Left cardiac atrium (tissue), 4 donors: ENCODE measurements at regions not wholly inside any gene's neighbourhood (a gene's known extent, or its start where the extent isn't known, plus 50 kb on each side); places are given as distances from the start of the nearest gene placed in this dataset.

ENCODE experiments used
- ATAC-seq, 2 donors: fragments of 200-7000 bp; cut with Tn5 transposase; one replicate each; pipeline ENCODE4 v1.9.1; 2020; ENCODE audit warnings: mild to moderate bottlenecking in 2 of 2, moderate library complexity in 2 of 2
- DNase-seq: peaks from one replicate; pipeline ENCODE4 v3.0.0-alpha.2; 2020
- intact Hi-C, 2 donors: fragments of 100-400 bp; cut with DNase I; formaldehyde crosslinking; loops; one replicate each; pipeline versions ENCODE4 v1.14.1 to v1.15.1; 2022 to 2023
- donor health status: DM: no; HTN: yes; CAD: no.
- donor health status: DM: no; HTN: yes; CAD: no; lungs with severe emphysema.
- donor health status: DM: yes; HTN: yes; CAD: no.
- donor health status: Dilated cardiomyopathy.

DNA sequence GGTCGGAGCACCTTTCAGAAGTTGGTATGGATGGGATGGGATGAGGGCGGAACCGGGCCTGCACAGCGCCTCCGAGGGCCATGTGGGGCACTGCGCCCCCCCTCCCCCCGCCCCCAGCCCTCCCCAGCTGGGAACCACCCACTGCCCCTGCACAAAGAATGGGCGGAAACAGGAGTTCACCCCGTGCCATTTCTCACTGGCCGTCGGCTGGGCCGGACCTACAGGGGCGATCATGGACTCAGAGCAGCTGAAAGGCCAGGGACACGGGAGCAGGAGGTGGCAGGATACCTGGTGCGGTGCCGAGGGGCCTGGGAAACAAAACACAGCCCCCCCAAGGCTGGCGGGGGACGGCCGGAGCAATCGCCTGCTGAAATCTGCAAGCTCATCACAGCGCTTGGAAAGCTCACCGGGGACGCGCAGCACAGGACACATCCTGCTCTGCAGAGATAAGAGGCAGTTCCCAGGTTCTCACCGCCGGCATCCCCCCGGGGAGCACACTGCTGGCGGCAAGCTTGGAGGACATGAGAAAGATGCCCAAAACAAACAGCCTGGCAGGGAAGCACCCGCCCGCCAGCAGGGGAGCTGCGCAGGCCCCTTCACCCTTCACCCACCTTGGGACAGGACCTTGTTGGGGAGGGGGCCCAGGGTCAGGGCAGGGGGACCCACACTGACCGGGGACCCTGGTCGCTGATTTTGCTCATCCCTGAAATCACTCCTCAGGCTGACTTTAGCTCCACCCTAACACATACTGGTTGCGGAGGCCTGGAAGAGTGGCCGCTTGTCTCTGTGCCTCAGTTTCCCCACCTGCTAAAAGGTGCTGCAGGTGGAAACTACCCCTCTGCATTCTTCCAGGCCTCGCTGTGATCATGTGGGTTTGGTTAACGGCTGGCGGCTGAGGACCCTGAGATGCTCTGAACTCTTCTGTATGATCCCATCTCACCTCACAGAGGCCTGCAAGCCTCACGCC is 263.9 kb downstream of the C16orf95 start:
- intact Hi-C loops = no loop called here
- ATAC-seq (peak; percentile 39 to 58), DNase-seq (no peak)

DNA sequence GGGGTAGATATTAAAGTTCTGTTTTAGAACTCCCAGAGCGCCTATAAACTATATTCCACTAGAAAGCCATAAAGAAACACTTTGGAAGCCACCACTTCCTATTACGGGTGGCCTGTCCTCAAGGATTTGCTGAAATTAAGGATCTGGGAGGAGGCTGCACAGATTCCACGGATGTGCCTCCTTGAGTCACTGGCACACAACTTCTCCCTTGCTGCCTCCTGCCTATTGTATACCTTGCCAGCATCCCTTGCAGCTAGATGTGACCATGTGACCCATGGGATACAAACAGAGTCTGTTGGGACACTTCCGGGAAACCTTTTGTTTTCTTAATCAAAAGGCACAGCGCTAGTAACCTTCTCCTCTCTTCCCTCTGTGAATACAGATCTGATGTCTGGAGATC is 263.0 kb downstream of the C16orf95 start:
- intact Hi-C loops = no loop called here
- no peak for DNase-seq
- ATAC-seq = no peak

DNA sequence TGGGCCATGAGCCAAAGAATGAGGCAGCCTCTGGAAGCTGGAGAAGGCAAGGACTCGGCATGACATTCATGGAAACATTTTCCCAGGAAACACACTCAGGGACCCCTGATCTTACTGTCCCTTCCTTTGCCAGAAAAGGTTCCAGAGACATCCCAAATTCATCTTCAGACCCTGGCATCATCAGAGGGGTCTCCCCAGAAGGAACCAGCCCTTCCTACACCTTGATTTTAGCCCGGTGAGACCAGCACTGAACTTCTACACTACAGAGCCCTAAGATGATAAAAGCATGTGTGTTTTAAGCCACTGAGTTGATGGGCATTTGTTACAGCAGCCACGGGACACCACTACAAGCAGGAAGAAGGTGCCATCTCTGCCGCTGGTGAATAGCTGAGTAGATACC is 262.3 kb downstream of the C16orf95 start:
- DNase-seq = no peak
- no peak for ATAC-seq

DNA sequence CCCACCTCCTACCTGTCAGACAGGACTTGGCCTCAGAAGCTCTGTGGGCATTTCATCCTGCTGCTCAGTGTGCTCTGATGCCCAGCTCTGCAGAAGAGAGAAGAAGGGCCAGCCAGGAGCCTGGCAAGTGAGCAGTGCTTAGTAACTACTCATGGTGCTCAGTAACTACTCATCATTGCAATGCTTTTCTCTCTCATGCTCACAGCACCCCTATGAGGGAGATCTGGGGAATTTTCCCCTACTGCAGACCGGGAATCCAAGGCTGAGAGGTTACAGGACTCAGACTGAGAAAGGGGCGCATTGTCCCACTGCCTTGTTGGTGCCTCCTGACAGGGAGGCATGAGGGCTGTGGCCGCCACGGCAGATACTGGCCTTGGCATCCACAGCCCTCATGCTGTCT is 261.1 kb downstream of the C16orf95 start:
- DNase-seq (no peak), ATAC-seq (no peak)
- intact Hi-C loops = loop anchor here in 1 of 2 donors (5.0 kb wide), 1 partner anchor 494 kb away; no protein-coding TSS in a partner anchor

More for the DNA sequence above, 262.3 kb downstream of the C16orf95 start:
- intact Hi-C loops = loop anchor here in 1 of 2 donors (5.0 kb wide), 1 partner anchor 493 kb away; no protein-coding TSS in a partner anchor

DNA sequence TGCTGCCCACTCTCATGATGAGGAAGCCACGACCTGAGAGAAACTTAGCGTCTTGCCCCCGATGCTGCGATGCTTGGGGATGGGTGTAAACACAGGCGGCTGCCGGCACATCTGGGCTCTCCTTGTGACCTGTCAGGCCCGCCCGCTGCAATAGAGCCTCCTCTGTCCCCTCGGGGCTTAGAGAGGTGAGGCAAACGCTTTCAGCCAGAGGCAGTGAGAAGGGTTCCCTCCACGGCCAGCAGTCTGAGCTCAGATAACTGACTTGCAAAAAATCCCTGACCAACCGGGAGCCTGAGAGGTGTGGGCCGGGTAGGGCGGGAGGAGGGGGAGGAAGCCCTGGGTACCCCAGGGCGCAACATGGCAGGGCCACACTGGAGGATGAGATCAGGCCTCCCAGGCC is 260.6 kb downstream of the C16orf95 start:
- DNase-seq (no peak), ATAC-seq (no peak)
- intact Hi-C loops = loop anchor here in 1 of 2 donors (5.0 kb wide), 1 partner anchor 494 kb away; no protein-coding TSS in a partner anchor

DNA sequence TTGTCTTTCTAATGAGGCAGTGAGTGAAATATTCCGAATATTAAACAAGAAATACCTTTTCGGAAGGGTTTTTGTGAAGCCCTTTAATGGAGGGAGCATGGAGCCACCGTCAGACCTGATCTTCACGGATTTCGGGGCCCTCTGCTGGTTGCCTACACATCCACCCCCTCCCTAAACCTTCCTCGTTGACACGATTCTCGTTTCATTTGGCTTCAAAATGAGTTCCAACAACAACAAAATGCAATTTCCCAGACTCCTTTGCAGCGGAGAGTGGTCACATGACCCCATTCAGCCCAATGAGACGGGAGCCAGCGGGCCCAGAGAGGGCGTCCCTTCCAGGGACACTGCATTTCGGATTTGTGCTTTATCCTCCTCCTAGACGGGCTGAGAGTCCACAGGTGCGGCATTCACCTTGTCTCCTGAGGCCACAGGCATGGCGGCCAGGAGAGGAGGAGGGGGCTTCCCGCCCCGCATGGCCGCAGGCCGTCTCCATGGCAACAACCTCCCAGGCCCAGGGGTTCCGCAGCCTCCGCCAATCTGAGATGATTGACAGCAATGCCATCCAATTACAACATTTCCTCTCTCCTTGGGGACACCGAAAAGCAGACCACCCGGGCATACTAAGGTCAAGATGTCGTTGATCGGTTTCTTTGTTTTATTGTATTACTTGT is 259.8 kb downstream of the C16orf95 start:
- no peak for DNase-seq
- intact Hi-C loops = loop anchor here in 1 of 2 donors (5.0 kb wide), 1 partner anchor 495 kb away; no protein-coding TSS in a partner anchor
- ATAC-seq = no peak

DNA sequence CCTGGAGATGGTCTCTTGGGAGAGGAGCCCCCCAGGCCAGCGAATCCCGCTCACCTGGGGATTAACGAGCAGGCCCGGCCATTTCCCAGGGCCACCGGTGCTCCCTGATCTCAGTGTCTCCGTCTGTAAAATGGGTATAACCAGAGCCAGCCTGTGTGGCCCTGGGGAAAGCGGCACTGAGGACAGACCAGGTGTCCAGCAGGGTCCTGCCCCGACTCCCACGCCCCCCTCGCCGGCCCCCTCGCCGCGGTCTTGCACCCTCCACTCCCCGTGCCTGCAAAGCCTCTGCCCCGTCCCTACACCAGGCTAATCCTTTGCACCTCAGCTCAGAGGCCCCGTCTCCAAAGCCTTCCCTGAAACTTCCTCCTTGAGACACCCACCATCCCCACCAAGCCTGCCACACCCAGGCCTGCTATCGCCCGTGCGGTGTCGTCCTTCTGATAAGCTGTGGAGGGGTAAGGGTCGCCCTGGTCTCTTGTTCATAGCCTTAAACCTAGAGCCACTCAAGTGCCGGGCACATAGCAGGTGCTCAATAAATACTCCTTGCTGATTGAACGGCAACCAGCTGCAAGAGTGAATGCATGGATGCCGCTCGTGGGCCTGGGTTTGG is 259.1 kb downstream of the C16orf95 start:
- DNase-seq = no peak
- intact Hi-C loops = loop anchor here in 1 of 2 donors (5.0 kb wide), 1 partner anchor 496 kb away; no protein-coding TSS in a partner anchor
- ATAC-seq = no peak

DNA sequence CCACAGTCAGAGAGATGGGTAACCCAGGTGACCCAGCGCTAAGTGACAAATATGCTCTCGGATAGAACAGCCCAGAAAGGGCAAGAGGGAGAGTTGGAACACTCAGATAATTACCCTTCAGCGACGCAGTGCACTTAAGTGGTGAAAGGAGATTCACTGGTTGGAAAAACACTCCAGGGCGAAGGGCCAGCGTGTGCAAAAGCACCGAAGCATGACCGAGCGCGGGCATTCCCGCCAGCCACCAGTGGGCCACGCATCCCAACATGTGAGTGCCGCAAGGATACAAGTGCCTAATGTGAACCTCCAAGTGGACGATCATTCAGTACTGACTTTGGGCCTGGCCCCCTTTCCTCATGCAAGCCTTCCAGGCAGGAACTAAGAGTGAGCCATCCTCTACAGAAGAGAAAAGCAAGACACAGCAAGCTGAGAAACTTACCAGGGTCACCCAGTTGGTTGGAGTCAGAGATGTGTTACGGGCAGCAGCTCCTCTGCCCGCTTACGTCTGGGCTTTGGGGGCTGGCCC is 258.4 kb downstream of the C16orf95 start:
- ATAC-seq (no peak), DNase-seq (no peak)
- intact Hi-C loops = loop anchor here in 1 of 2 donors (5.0 kb wide), 1 partner anchor 496 kb away; no protein-coding TSS in a partner anchor

DNA sequence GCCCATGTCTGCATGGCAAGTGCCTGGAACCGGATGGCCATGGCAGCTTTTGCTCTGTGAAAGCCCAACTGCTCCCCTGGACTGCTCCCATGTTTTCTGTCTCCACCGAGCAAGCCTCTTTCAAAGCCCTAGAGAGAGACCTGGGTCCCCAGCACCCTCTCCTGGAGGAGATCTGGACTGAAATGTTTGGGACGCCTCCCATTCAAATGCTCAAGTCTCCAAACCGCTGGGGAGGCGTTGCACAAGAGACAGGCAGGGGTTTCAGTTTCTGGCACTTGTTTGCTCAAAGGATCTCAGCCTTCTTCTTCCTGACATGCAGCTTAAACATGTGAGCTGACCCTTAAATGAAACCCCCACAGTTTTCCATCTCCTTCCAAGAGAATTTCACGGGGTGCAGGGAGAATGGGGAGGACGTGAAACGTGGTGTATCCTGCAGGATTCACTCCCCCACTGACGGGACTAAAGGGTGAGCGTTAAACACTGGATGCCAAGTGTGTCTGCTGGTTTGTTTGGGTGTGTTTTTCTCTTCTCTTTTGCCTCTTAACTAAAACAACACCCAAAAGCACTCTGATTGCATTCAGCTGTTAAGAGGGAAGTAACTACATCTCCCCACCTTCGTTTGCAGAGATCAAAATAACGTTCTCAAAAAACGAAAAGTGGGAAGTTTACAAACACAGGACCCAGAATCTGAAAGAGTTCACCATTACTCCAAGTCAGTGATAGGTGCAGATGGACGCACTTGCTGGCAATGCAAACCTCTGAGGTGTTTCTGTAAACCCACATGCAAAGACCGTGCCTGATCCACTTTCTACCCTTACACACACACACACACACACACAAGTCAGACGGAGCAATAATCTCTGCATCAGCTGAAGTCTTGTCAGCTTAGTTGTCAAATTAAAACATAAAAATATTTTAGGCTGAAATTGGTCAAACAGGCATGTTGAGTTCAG is 256.9 kb downstream of the C16orf95 start:
- intact Hi-C loops = loop anchor here (5.0 to 10.0 kb wide), 2 partner anchors 214 to 217 kb away; no protein-coding TSS in a partner anchor
- peak; percentile 50 for DNase-seq
- peak; percentile 69 for ATAC-seq

DNA sequence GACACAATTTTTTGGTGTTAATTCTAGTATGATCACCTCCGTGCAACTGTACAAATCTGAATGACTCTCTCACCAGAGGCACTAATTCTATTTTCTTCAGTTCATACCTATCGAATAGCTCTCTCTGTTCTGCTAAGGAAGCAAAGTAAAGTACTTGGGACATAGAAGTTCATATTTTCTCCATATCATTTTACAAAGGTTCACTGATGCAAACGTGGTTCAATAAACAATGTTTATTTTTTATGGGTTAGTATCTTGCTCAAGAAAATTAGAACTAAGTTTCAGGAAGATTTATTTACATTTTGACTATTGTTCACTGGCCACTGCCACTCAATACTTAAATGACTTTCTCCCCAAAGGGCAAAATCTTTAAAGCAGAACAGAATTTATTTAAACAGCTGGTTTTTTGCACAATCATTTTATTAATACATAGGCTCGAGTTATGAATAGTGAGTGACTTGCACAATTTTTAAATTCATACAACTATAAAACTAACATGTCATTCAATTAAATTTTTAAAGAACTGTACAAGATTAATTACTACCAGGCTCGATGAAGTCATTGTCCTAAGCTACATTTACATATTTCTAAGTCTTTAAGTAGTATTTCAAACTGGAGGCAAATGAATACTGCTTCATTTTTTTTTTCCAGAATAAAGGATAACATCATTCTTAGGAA is 255.8 kb downstream of the C16orf95 start:
- ATAC-seq (no peak), DNase-seq (no peak)
- intact Hi-C loops = loop anchor here (5.0 to 10.0 kb wide), 2 partner anchors 213 to 216 kb away; no protein-coding TSS in a partner anchor

DNA sequence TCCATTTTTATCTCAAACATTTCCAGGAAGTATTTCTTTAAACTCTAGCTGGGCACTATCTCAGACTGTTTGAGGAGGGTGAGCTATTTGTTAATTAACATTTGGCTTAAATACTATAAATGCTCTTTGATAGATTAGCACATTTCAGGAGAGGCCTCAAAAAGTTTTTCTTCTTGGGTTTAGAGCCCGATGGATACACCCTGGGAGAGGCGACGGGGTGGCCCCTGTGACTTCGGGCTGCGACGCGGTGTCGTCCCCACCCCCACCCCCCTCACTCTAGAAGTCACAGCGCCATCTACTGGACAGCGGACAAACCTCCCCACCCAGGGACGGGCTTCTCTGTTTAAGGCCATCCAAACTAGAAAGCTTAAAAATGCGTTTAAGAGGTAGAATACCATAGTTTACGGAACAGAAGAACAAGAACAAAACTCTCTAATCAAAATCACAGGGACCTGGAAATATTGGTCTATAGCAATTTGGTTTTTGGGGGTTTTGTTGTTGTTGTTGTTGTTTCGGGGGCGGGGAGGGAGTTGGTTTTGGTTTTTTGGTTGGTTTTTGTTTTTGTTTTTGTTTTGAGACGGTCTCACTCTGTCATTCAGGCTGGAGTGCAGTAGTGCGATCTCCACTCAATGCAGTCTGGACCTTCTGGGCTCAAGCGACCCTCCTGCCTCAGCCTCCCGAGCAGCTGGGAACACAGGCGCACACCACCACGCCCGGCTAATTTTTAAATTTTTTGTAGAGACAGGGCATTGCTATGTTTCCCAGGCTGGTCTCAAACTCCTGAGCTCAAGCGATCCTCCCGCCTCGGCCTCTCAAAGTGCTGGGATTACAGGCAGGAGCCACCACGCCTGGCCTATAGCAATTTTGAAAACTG is 254.4 kb downstream of the C16orf95 start:
- ATAC-seq (peak; percentile 89 to 91), DNase-seq (peak; percentile 81)
- intact Hi-C loops = loop anchor here (1.0 to 10.0 kb wide), 3 partner anchors 212 to 499 kb away; no protein-coding TSS in a partner anchor

DNA sequence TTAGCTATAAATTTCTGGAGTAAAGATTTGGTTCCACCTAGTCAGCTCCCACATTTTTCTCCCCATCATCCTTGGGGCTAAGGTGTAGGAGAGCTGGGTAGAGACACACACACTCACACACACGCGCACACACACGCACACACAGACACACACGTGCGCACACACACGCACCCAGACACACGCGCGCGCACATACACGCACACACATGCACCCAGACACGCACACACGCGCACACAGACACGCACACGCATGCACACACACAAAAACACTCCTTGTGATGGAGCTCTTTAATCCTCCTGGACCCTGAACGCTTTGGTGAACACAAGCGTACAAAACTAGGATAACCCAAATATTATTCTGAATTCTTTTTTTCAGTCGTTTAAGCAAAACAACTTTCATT is 253.6 kb downstream of the C16orf95 start:
- intact Hi-C loops = loop anchor here (5.0 to 10.0 kb wide), 2 partner anchors 211 to 214 kb away; no protein-coding TSS in a partner anchor
- no peak for DNase-seq
- no peak for ATAC-seq

DNA sequence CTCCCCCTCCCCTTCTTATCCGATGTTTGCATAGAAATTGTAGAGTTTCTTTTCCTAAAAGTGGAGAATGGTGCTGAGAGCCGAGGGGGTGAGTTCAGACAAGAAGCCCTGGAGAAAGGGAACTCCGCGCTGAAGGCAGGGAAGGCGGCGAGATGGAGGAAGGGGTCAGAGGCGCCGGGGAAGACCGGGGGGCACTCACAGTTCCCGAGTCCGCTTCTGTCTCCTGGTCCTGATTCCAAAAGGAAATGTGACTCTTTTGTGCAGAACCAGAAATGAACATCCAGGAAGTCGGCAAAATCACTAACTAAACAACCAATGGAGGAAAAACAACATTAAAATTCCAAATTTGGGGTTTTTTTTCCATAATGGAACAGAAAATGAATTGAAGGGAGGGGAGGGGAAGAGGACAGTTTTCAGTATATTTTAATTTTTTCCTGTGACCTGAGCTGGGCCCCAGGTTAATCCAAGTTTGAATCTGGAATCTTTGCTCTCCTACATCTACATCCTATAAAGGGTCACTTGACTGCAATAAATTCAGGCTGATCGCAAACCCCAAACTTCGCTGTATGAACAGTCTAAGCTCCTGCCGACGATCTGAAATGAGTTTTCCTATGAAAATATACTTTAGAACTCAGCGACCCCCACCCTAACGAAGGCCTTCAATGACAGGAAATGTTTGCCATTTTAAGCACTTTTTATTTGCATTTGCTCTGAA is 252.3 kb downstream of the C16orf95 start:
- no peak for ATAC-seq
- intact Hi-C loops = loop anchor here (5.0 to 10.0 kb wide), 2 partner anchors 210 to 212 kb away; no protein-coding TSS in a partner anchor
- DNase-seq = no peak

DNA sequence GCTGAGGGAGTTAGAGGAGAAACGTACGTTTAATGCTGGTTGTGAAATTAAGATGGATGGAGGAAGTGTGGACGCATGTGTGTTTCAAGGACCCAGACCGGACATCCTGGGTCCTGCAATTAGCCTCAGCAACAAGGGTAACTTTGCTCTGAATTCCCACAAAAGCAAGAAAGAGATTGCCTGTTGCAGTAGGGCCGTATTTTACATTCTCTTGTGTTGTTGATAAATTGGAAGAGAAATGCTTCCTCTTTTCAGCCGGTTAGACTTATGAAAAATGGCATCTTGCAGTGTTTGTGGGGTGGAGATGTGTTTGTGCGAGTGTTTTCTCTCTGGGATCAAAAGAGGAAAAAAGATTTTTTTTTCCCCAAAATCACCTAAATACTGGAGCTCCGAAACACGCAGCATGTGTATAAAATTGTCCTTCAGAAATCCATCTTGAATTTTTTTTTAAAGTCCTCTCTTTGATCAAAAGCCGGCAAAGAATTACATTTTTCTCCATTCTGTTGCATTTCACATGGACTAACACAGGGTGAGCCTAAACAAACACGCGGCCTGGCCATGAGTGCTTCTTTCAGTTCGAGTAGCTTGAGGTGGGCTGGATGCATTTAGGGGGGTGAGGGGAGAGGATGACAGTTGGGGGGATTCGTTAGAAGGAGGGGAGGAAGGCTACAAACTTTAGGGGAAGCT is 251.6 kb downstream of the C16orf95 start:
- ATAC-seq = no peak
- no peak for DNase-seq
- intact Hi-C loops = loop anchor here in 1 of 2 donors (10.0 kb wide), 1 partner anchor 209 kb away; no protein-coding TSS in a partner anchor
